ENCODE measurements at regions not wholly inside any gene's neighbourhood (a gene's known extent, or its start where the extent isn't known, plus 50 kb on each side); places are given as distances from the start of the nearest gene placed in this dataset.

- no peak for DNase-seq
Observed at GRCh38 chr16:51035110-51035498, 116.0 kb downstream of the SALL1 start.

GRCh38 chr16:51034481-51035109 lies 116.5 kb downstream of the SALL1 start:
- no peak for DNase-seq

- no peak for DNase-seq
Observed at GRCh38 chr16:51031598-51031997, 119.5 kb downstream of the SALL1 start.

GRCh38 chr16:51030516-51030915 lies 120.6 kb downstream of the SALL1 start:
- DNase-seq: no peak

- DNase-seq: no peak
Observed at GRCh38 chr16:51025588-51026290, 125.3 kb downstream of the SALL1 start.

GRCh38 chr16:51024703-51025102 lies 126.4 kb downstream of the SALL1 start:
- DNase-seq: no peak

GRCh38 chr16:51022955-51023354 lies 128.1 kb downstream of the SALL1 start:
- no peak for DNase-seq

- DNase-seq: no peak
Observed at GRCh38 chr16:51019617-51020016, 131.5 kb downstream of the SALL1 start.

GRCh38 chr16:51017969-51018368 lies 133.1 kb downstream of the SALL1 start:
- DNase-seq: no peak

- DNase-seq: no peak
Observed at GRCh38 chr16:51012396-51012795, 138.7 kb downstream of the SALL1 start.

GRCh38 chr16:51010817-51011216 lies 140.3 kb downstream of the SALL1 start:
- no peak for DNase-seq

GRCh38 chr16:51009813-51010212 lies 141.3 kb downstream of the SALL1 start:
- no peak for DNase-seq

GRCh38 chr16:51009359-51009758 lies 141.7 kb downstream of the SALL1 start:
- no peak for DNase-seq

GRCh38 chr16:51008607-51009006 lies 142.5 kb downstream of the SALL1 start:
- no peak for DNase-seq

- no peak for DNase-seq
Observed at GRCh38 chr16:51008037-51008436, 143.0 kb downstream of the SALL1 start.

- DNase-seq: no peak
Observed at GRCh38 chr16:51003850-51004566, 147.1 kb downstream of the SALL1 start.

GRCh38 chr16:51002881-51003490 lies 148.1 kb downstream of the SALL1 start:
- no peak for DNase-seq

- no peak for DNase-seq
Observed at GRCh38 chr16:50999181-50999580, 151.9 kb downstream of the SALL1 start.

GRCh38 chr16:50998411-50998810 lies 152.7 kb downstream of the SALL1 start:
- no peak for DNase-seq

- DNase-seq: no peak
Observed at GRCh38 chr16:50997679-50998078, 153.4 kb downstream of the SALL1 start.

GRCh38 chr16:50996830-50997186 lies 154.3 kb downstream of the SALL1 start:
- no peak for DNase-seq

- no peak for DNase-seq
Observed at GRCh38 chr16:50996166-50996829, 154.8 kb downstream of the SALL1 start.

- no peak for DNase-seq
Observed at GRCh38 chr16:50994995-50995394, 156.1 kb downstream of the SALL1 start.

All from T-helper 2 cell (primary cell).